HepG2 (cell line): ENCODE measurements at regions not wholly inside any gene's neighbourhood (a gene's known extent, or its start where the extent isn't known, plus 50 kb on each side); places are given as distances from the start of the nearest gene placed in this dataset.

Experiments used
- ATAC-seq: fragments of 200-7000 bp; cut with Tn5 transposase; 3 replicates; pipeline ENCODE4 v1.9.1; 2020; ENCODE audit warnings: mild to moderate bottlenecking, moderate library complexity
- BruUV-seq: library from RNA; stranded (reverse); fragments of 400-500 nt; replicated peaks from 2 replicates; lab custom pipeline; 2021; lab: Mats Ljungman, UMichigan
- CTCF ChIA-PET: fragments of 300-600 bp; formaldehyde crosslinking; extraction: SDS; loops from one replicate; lab custom pipeline; 2021; ENCODE audit warnings: low total read pairs, inconsistent platforms, low intra/inter-chr PET ratio; lab: Yijun Ruan, JAX
- POLR2A ChIA-PET: fragments of 350-600 bp; sonication (Branson Sonifier 250); formaldehyde crosslinking; loops from one replicate; lab custom pipeline; 2020; ENCODE audit warnings: antibody characterized with exemption, inconsistent platforms; lab: Yijun Ruan, JAX
- DNase-seq: peaks from one replicate; pipeline ENCODE4 v3.0.0-alpha.2; 2015; ENCODE audit warnings: low spot score
- FAIRE-seq: peaks from 3 replicates; lab custom pipeline; 2011; peaks lifted over from hg19 to GRCh38; lab: Jason Lieb, UNC
- H2AFZ ChIP-seq: one replicate; pipeline ENCODE4 v1.6.1; 2011; ENCODE audit warnings: low read length, inconsistent platforms
- H3K27ac ChIP-seq: fragments of 300-600 bp; 3 replicates; pipeline ENCODE4 v1.8.0; 2011; ENCODE audit warnings: mixed run types, mild to moderate bottlenecking, mixed read lengths, low read length, inconsistent platforms; ENCODE audit not compliant: insufficient read depth; ENCODE audit errors: extremely low read length
- H3K27me3 ChIP-seq, 2 experiments: fragments of 200-600 bp in 1 of 2; 2 replicates in 1 of 2; 3 replicates in 1 of 2; pipeline versions ENCODE4 v1.6.0 to v1.8.0; 2011; ENCODE audit warnings: low read length in 2 of 2, mild to moderate bottlenecking in 2 of 2, moderate library complexity in 2 of 2, inconsistent platforms in 1 of 2; ENCODE audit not compliant: insufficient read depth in 2 of 2, control insufficient read depth in 1 of 2
- H3K36me3 ChIP-seq, 2 experiments: fragments of 200-600 bp in 1 of 2; replicated peaks in 1 of 2; 2 replicates in 1 of 2; 3 replicates in 1 of 2; pipeline versions ENCODE4 v1.5.1 to v1.8.0; 2011; ENCODE audit warnings: low read length in 2 of 2, inconsistent platforms in 1 of 2; ENCODE audit not compliant: insufficient read depth in 2 of 2, control insufficient read depth in 1 of 2
- H3K4me1 ChIP-seq: 2 replicates; pipeline ENCODE4 v1.5.1; 2012; ENCODE audit warnings: low read length, inconsistent platforms; ENCODE audit not compliant: insufficient read depth
- H3K4me2 ChIP-seq: 2 replicates; pipeline ENCODE4 v1.6.0; 2011; ENCODE audit warnings: low read depth, low read length, inconsistent platforms
- H3K4me3 ChIP-seq, 3 experiments: fragments of 200-600 bp in 1 of 3; sonication (generic), shearing (Covaris generic) in 1 of 3; replicated peaks in 1 of 3; 2 replicates each; pipeline ENCODE4 v1.5.1; 2011 to 2016; ENCODE audit warnings: low read length in 3 of 3, inconsistent platforms in 2 of 3, low read depth in 2 of 3, mild to moderate bottlenecking in 2 of 3, control low read depth in 1 of 3, mixed read lengths in 1 of 3; ENCODE audit not compliant: insufficient read depth in 1 of 3
- H3K79me2 ChIP-seq: one replicate; pipeline ENCODE4 v1.6.1; 2011; ENCODE audit warnings: low read length, inconsistent platforms; ENCODE audit not compliant: insufficient read depth
- H3K9ac ChIP-seq: 2 replicates; pipeline ENCODE4 v1.6.0; 2011; ENCODE audit warnings: mild to moderate bottlenecking, low read depth, low read length, inconsistent platforms; ENCODE audit not compliant: insufficient read depth
- H3K9me3 ChIP-seq: 2 replicates; pipeline ENCODE4 v1.5.1; 2012; ENCODE audit warnings: mild to moderate bottlenecking, low read length
- H4K20me1 ChIP-seq: 2 replicates; pipeline ENCODE4 v1.6.0; 2011; ENCODE audit warnings: inconsistent platforms, mild to moderate bottlenecking, low read length, moderate library complexity; ENCODE audit not compliant: insufficient read depth
- CHD4 ChIP-seq: fragments of 200-600 bp; sonication (generic); IDR thresholded peaks from 2 replicates; pipeline ENCODE4 v1.7.0; 2017; ENCODE audit warnings: mild to moderate bottlenecking, low read length, borderline replicate concordance
- NFE2L2 ChIP-seq: fragments of 150-350 bp; IDR thresholded peaks from 2 replicates; pipeline ENCODE4 v1.6.1; 2014; ENCODE audit warnings: low read length
- NFRKB ChIP-seq: fragments of 450-650 bp; IDR thresholded peaks from 2 replicates; pipeline ENCODE4 v1.6.1; 2017
- POLR2A ChIP-seq, 2 experiments: IDR thresholded peaks; 2 replicates each; pipeline ENCODE4 v1.6.1; 2011; ENCODE audit warnings: low read depth in 2 of 2, low read length in 2 of 2, mild to moderate bottlenecking in 1 of 2, moderate library complexity in 1 of 2; ENCODE audit not compliant: insufficient read depth in 1 of 2
- RBAK ChIP-seq: sonication (generic); formaldehyde crosslinking; IDR thresholded peaks from 2 replicates; pipeline ENCODE4 v1.5.1; 2020; ENCODE audit warnings: mild to moderate bottlenecking, missing genetic modification reagents
- REL ChIP-seq: sonication (generic); formaldehyde crosslinking; conservative IDR thresholded peaks from 2 replicates; pipeline ENCODE4 v1.8.0; 2022; ENCODE audit warnings: mild to moderate bottlenecking, missing genetic modification reagents, moderate library complexity
- SUZ12 ChIP-seq: fragments of 150-350 bp; IDR thresholded peaks from 2 replicates; pipeline ENCODE4 v1.6.1; 2014; ENCODE audit warnings: low read depth, low read length
- TCF7 ChIP-seq: sonication (generic); IDR thresholded peaks from 2 replicates; pipeline ENCODE4 v1.6.1; 2016; ENCODE audit warnings: antibody characterized with exemption, low read depth
- ZNF780A ChIP-seq: sonication (generic); formaldehyde crosslinking; IDR thresholded peaks from 2 replicates; pipeline ENCODE4 v1.8.0; 2022; ENCODE audit warnings: mild to moderate bottlenecking, missing genetic modification reagents, moderate library complexity
- ZNF883 ChIP-seq: sonication (generic); formaldehyde crosslinking; IDR thresholded peaks from 2 replicates; pipeline ENCODE4 v1.5.1; 2020; ENCODE audit warnings: mild to moderate bottlenecking, missing genetic modification reagents; ENCODE audit errors: not compliant biosample characterization
- ZSCAN12 ChIP-seq: sonication (generic); formaldehyde crosslinking; IDR thresholded peaks from 2 replicates; pipeline ENCODE4 v1.9.0; 2021; ENCODE audit warnings: mild to moderate bottlenecking, missing genetic modification reagents
- WGBS: methylation state at CpG from one replicate; pipeline ENCODE4 v1.1.6; 2017; ENCODE audit warnings: low lambda C conversion rate; 5-methylcytosine and 5-hydroxymethylcytosine counted together
- in situ Hi-C: cut with HindIII; loops from 2 replicates; pipeline ENCODE4 v1.10.0; 2017; ENCODE audit warnings: low pct_unique_long_range_greater_than_20kb; ENCODE audit not compliant: extremely low pct_ligation_motif_present
- intact Hi-C: fragments of 100-400 bp; cut with micrococcal nuclease; formaldehyde crosslinking; loops from one replicate; pipeline ENCODE4 v1.10.0; 2022; ENCODE audit not compliant: unreplicated experiment
- TF ChIP-seq, protein P1 (sequence below): sonication (generic); formaldehyde crosslinking; IDR thresholded peaks from 2 replicates; pipeline ENCODE4 v1.5.0; 2020; ENCODE audit warnings: mild to moderate bottlenecking, missing genetic modification reagents, borderline replicate concordance
- TF ChIP-seq, protein P2 (sequence below): sonication (generic); formaldehyde crosslinking; conservative IDR thresholded peaks from 2 replicates; pipeline ENCODE4 v1.4.0; 2020; ENCODE audit warnings: missing genetic modification reagents
- TF ChIP-seq, protein P3 (sequence below): fragments of 450-650 bp; IDR thresholded peaks from 2 replicates; pipeline ENCODE4 v1.6.1; 2017; ENCODE audit warnings: mild to moderate bottlenecking

DNA sequence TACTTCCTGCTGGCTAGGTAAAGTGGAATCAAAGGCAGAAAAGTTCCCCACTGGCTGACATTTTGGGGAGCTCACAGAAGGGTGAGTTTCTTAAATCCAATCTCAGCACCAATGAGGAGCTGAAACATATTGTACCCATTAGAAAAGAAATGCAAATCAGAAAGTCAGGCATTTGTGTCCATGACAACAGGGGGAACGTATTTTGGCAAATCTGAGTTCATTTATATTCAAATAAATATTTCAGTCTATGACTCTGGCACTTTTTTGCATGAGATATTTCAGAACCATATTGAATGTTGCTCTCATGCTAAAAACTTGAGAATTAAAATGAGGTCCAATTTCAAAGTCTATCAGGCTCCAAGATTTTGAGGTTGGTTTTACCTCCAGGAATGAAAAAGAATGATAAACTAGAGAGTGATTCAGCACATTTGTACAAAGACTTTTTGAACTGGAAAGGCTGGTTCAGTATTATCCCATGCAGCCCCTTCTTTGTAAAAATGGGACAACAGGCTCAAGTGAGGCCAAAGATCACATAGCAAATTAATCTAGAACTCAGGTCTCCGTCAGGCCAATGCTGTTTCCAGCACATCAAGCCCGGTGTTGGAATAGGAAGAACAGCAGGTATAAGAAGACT, 202.2 kb downstream of the RRAGC start:
- no peaks in the 10 kb centered on the region for H3K79me2 ChIP-seq
- WGBS = 27% methylated on average over 3 of the region's 3 CpGs
- H2AFZ ChIP-seq = no peak overlapping the region
- no peak for FAIRE-seq
- H3K27me3 ChIP-seq = peaks cover 2 to 20% of the 10 kb centered on the region in 2 experiments; a peak in 2 of 5 replicates
- intact Hi-C loops = no loop called here
- in situ Hi-C loops = no loop called here
- POLR2A ChIA-PET = no interaction called here
- H3K4me1 ChIP-seq = no peaks in the 10 kb centered on the region
- no peaks in the 10 kb centered on the region for H3K36me3 ChIP-seq
- BruUV-seq = no TSS peak
- no peak overlapping the region for H3K4me2 ChIP-seq
- H3K9ac ChIP-seq = no peak overlapping the region
- CTCF ChIA-PET = no interaction called here
- no peak overlapping the region for H3K4me3 ChIP-seq
- no peaks in the 10 kb centered on the region for H3K9me3 ChIP-seq
- no peak overlapping the region for H3K27ac ChIP-seq
- H4K20me1 ChIP-seq = no peaks in the 10 kb centered on the region
- ATAC-seq = no peak
- no peak for DNase-seq
- no peak for TF ChIP-seq REL (CRISPR knock-in tag)
- TF ChIP-seq, protein P1, sequence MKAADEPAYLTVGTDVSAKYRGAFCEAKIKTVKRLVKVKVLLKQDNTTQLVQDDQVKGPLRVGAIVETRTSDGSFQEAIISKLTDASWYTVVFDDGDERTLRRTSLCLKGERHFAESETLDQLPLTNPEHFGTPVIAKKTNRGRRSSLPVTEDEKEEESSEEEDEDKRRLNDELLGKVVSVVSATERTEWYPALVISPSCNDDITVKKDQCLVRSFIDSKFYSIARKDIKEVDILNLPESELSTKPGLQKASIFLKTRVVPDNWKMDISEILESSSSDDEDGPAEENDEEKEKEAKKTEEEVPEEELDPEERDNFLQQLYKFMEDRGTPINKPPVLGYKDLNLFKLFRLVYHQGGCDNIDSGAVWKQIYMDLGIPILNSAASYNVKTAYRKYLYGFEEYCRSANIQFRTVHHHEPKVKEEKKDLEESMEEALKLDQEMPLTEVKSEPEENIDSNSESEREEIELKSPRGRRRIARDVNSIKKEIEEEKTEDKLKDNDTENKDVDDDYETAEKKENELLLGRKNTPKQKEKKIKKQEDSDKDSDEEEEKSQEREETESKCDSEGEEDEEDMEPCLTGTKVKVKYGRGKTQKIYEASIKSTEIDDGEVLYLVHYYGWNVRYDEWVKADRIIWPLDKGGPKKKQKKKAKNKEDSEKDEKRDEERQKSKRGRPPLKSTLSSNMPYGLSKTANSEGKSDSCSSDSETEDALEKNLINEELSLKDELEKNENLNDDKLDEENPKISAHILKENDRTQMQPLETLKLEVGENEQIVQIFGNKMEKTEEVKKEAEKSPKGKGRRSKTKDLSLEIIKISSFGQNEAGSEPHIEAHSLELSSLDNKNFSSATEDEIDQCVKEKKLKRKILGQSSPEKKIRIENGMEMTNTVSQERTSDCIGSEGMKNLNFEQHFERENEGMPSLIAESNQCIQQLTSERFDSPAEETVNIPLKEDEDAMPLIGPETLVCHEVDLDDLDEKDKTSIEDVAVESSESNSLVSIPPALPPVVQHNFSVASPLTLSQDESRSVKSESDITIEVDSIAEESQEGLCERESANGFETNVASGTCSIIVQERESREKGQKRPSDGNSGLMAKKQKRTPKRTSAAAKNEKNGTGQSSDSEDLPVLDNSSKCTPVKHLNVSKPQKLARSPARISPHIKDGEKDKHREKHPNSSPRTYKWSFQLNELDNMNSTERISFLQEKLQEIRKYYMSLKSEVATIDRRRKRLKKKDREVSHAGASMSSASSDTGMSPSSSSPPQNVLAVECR = no peak
- no peak for TF ChIP-seq TCF7
- no peak for TF ChIP-seq RBAK
- TF ChIP-seq, protein P2, sequence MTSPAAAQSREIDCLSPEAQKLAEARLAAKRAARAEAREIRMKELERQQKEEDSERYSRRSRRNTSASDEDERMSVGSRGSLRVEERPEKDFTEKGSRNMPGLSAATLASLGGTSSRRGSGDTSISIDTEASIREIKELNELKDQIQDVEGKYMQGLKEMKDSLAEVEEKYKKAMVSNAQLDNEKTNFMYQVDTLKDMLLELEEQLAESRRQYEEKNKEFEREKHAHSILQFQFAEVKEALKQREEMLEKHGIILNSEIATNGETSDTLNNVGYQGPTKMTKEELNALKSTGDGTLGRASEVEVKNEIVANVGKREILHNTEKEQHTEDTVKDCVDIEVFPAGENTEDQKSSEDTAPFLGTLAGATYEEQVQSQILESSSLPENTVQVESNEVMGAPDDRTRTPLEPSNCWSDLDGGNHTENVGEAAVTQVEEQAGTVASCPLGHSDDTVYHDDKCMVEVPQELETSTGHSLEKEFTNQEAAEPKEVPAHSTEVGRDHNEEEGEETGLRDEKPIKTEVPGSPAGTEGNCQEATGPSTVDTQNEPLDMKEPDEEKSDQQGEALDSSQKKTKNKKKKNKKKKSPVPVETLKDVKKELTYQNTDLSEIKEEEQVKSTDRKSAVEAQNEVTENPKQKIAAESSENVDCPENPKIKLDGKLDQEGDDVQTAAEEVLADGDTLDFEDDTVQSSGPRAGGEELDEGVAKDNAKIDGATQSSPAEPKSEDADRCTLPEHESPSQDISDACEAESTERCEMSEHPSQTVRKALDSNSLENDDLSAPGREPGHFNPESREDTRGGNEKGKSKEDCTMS (CRISPR knock-in tag) = no peak
- TF ChIP-seq NFE2L2 = no peak
- no peak for TF ChIP-seq ZNF883 (CRISPR knock-in tag)
- no peak for TF ChIP-seq ZSCAN12 (CRISPR knock-in tag)
- TF ChIP-seq, protein P3, sequence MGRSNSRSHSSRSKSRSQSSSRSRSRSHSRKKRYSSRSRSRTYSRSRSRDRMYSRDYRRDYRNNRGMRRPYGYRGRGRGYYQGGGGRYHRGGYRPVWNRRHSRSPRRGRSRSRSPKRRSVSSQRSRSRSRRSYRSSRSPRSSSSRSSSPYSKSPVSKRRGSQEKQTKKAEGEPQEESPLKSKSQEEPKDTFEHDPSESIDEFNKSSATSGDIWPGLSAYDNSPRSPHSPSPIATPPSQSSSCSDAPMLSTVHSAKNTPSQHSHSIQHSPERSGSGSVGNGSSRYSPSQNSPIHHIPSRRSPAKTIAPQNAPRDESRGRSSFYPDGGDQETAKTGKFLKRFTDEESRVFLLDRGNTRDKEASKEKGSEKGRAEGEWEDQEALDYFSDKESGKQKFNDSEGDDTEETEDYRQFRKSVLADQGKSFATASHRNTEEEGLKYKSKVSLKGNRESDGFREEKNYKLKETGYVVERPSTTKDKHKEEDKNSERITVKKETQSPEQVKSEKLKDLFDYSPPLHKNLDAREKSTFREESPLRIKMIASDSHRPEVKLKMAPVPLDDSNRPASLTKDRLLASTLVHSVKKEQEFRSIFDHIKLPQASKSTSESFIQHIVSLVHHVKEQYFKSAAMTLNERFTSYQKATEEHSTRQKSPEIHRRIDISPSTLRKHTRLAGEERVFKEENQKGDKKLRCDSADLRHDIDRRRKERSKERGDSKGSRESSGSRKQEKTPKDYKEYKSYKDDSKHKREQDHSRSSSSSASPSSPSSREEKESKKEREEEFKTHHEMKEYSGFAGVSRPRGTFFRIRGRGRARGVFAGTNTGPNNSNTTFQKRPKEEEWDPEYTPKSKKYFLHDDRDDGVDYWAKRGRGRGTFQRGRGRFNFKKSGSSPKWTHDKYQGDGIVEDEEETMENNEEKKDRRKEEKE = no peak
- TF ChIP-seq CHD4 = no peak
- no peak for TF ChIP-seq ZNF780A
- TF ChIP-seq SUZ12 = no peak
- TF ChIP-seq NFRKB = no peak
- TF ChIP-seq POLR2A (IDR thresholded peaks at IDR 0.05; ENCODE audit: insufficient read depth in 1 of 2, low read depth in 2 of 2, low read length in 2 of 2) = no peak
